ENCODE measurements at regions not wholly inside any gene's neighbourhood (a gene's known extent, or its start where the extent isn't known, plus 50 kb on each side); places are given as distances from the start of the nearest gene placed in this dataset.
A peak's percentile ranks its signal among the peaks of the same experiment; 100 is the strongest.

GRCh38 chr17:55829995-55830612 is 79.3 kb downstream of the PCTP start:
- DNase-seq = no peak

- no peak for DNase-seq
Observed at GRCh38 chr17:55830699-55831471, 80.0 kb downstream of the PCTP start.

GRCh38 chr17:55833306-55833705 is 82.5 kb downstream of the PCTP start:
- DNase-seq = no peak

- no peak for DNase-seq
Observed at GRCh38 chr17:55842405-55843158, 91.7 kb downstream of the PCTP start.

GRCh38 chr17:55843785-55844184 is 92.9 kb downstream of the PCTP start:
- DNase-seq = no peak

GRCh38 chr17:55845385-55845784 is 94.5 kb downstream of the PCTP start:
- peak; percentile 9 for DNase-seq

GRCh38 chr17:55846745-55847144 is 95.9 kb downstream of the PCTP start:
- DNase-seq = no peak

- no peak for DNase-seq
Observed at GRCh38 chr17:55852734-55853133, 101.9 kb downstream of the PCTP start.

- no peak for DNase-seq
Observed at GRCh38 chr17:55859301-55859795, 108.5 kb downstream of the PCTP start.

- DNase-seq = no peak
Observed at GRCh38 chr17:55865072-55865762, 114.4 kb downstream of the PCTP start.

- no peak for DNase-seq
Observed at GRCh38 chr17:55870044-55870443, 119.2 kb downstream of the PCTP start.

GRCh38 chr17:55872374-55872773 is 121.5 kb downstream of the PCTP start:
- no peak for DNase-seq

GRCh38 chr17:55873017-55873758 is 122.3 kb downstream of the PCTP start:
- DNase-seq = no peak

- no peak for DNase-seq
Observed at GRCh38 chr17:55883149-55883548, 132.3 kb downstream of the PCTP start.

GRCh38 chr17:55887531-55887930 is 136.7 kb downstream of the PCTP start:
- no peak for DNase-seq

- no peak for DNase-seq
Observed at GRCh38 chr17:55889271-55889670, 138.4 kb downstream of the PCTP start.

- DNase-seq = no peak
Observed at GRCh38 chr17:55895112-55895759, 144.4 kb downstream of the PCTP start.

GRCh38 chr17:55897301-55897700 is 146.4 kb downstream of the PCTP start:
- no peak for DNase-seq

- no peak for DNase-seq
Observed at GRCh38 chr17:55898195-55898594, 147.3 kb downstream of the PCTP start.

GRCh38 chr17:55900188-55900587 is 149.3 kb downstream of the PCTP start:
- DNase-seq = no peak

- no peak for DNase-seq
Observed at GRCh38 chr17:55903028-55903690, 152.3 kb downstream of the PCTP start.
